Suprapubic skin (tissue), 4 donors: ENCODE measurements at regions not wholly inside any gene's neighbourhood (a gene's known extent, or its start where the extent isn't known, plus 50 kb on each side); places are given as distances from the start of the nearest gene placed in this dataset.

ENCODE experiments used
- DNase-seq, 2 donors: peaks; one replicate each; pipeline ENCODE4 v3.0.0-alpha.2; 2019; ENCODE audit warnings: low spot score in 2 of 2
- H3K27ac ChIP-seq: fragments of 200-600 bp; sonication (generic); one replicate; pipeline ENCODE4 v1.5.1; 2019
- H3K27me3 ChIP-seq: fragments of 200-600 bp; sonication (generic); one replicate; pipeline ENCODE4 v1.5.1; 2019
- H3K36me3 ChIP-seq: fragments of 200-600 bp; sonication (generic); one replicate; pipeline ENCODE4 v1.5.1; 2019
- H3K4me1 ChIP-seq: fragments of 200-600 bp; sonication (generic); one replicate; pipeline ENCODE4 v1.5.1; 2019
- H3K4me3 ChIP-seq: fragments of 200-600 bp; sonication (generic); one replicate; pipeline ENCODE4 v1.5.1; 2019; ENCODE audit warnings: mild to moderate bottlenecking
- H3K9me3 ChIP-seq: fragments of 200-600 bp; sonication (generic); one replicate; pipeline ENCODE4 v1.5.1; 2019
- CTCF ChIP-seq, 2 donors: fragments of 200-600 bp in 1 of 2; fragments of 450-650 bp in 1 of 2; sonication (generic) in 1 of 2; IDR thresholded peaks; one replicate each; pipeline ENCODE4 v1.5.1; 2016 to 2019; ENCODE audit warnings: antibody characterized with exemption in 2 of 2, mild to moderate bottlenecking in 1 of 2, moderate library complexity in 1 of 2
- EP300 ChIP-seq: sonication (generic); formaldehyde crosslinking; IDR thresholded peaks from one replicate; pipeline ENCODE4 v1.6.1; 2017; ENCODE audit warnings: antibody characterized with exemption
- POLR2A ChIP-seq, 2 donors: fragments of 450-650 bp; IDR thresholded peaks; one replicate each; pipeline ENCODE4 v1.6.1; 2017; ENCODE audit warnings: antibody characterized with exemption in 2 of 2, mild to moderate bottlenecking in 2 of 2, moderate library complexity in 2 of 2
- POLR2AphosphoS5 ChIP-seq, 3 donors: sonication (generic); formaldehyde crosslinking; IDR thresholded peaks; one replicate each; pipeline ENCODE4 v1.6.1; 2017; ENCODE audit warnings: antibody characterized with exemption in 3 of 3
- WGBS: methylation state at CpG from one replicate; pipeline ENCODE4 v1.1.5; 2018; 5-methylcytosine and 5-hydroxymethylcytosine counted together

- no peak overlapping the region for H3K4me3 ChIP-seq
Observed at GRCh38 chr10:130767116-130767730, 544.3 kb downstream of the TCERG1L start.

GRCh38 chr10:130769146-130770017 is 542.1 kb downstream of the TCERG1L start:
- 88% methylated on average over 10 of the region's 10 CpGs for WGBS
- TF ChIP-seq POLR2AphosphoS5 (IDR thresholded peaks at IDR 0.05): no peak
- no peak for TF ChIP-seq POLR2A (IDR thresholded peaks at IDR 0.05)
- TF ChIP-seq EP300: no peak
- no peak for TF ChIP-seq CTCF (IDR thresholded peaks at IDR 0.05)
- Histone ChIP-seq H3K27me3 (peaks cover 14% of the 10 kb centered on the region), H3K4me1 (no peaks in the 10 kb centered on the region), H3K4me3 (no peak overlapping the region), H3K36me3 (no peaks in the 10 kb centered on the region), H3K27ac (no peak overlapping the region), H3K9me3 (peaks cover 14% of the 10 kb centered on the region)
- DNase-seq: peak in 1 of 2 donors; percentile 59

More at GRCh38 chr10:130767116-130767730, 544.3 kb downstream of the TCERG1L start:
- WGBS: 85% methylated on average over 13 of the region's 14 CpGs
- Histone ChIP-seq H3K36me3 (no peaks in the 10 kb centered on the region), H3K27ac (no peak overlapping the region), H3K9me3 (peaks cover 14% of the 10 kb centered on the region), H3K4me1 (no peaks in the 10 kb centered on the region), H3K27me3 (peaks cover 9% of the 10 kb centered on the region)
- TF ChIP-seq POLR2AphosphoS5 (IDR thresholded peaks at IDR 0.05) (no peak), POLR2A (IDR thresholded peaks at IDR 0.05) (no peak), EP300 (no peak), CTCF (IDR thresholded peaks at IDR 0.05) (no peak)
- peak; percentile 38 to 74 for DNase-seq

- DNase-seq: no peak
Observed at GRCh38 chr10:130770018-130770630, 541.4 kb downstream of the TCERG1L start.

GRCh38 chr10:130771491-130771946 is 540.0 kb downstream of the TCERG1L start:
- no peaks in the 10 kb centered on the region for H3K36me3 ChIP-seq

More at GRCh38 chr10:130770018-130770630, 541.4 kb downstream of the TCERG1L start:
- Histone ChIP-seq H3K4me1 (no peaks in the 10 kb centered on the region), H3K27me3 (peaks cover 19% of the 10 kb centered on the region), H3K4me3 (no peak overlapping the region), H3K27ac (no peak overlapping the region), H3K36me3 (no peaks in the 10 kb centered on the region), H3K9me3 (peaks cover 14% of the 10 kb centered on the region)
- TF ChIP-seq CTCF (IDR thresholded peaks at IDR 0.05) (no peak), POLR2AphosphoS5 (IDR thresholded peaks at IDR 0.05) (no peak), POLR2A (IDR thresholded peaks at IDR 0.05) (no peak), EP300 (no peak)
- WGBS: 71% methylated on average over 9 of the region's 13 CpGs

GRCh38 chr10:130772056-130772455 is 539.5 kb downstream of the TCERG1L start:
- H3K36me3 ChIP-seq: no peaks in the 10 kb centered on the region
- no peak overlapping the region for H3K27ac ChIP-seq
- H3K4me3 ChIP-seq: no peak overlapping the region
- H3K9me3 ChIP-seq: peaks cover 11% of the 10 kb centered on the region
- DNase-seq: peak in 1 of 2 donors; percentile 3
- TF ChIP-seq EP300 (no peak), POLR2AphosphoS5 (IDR thresholded peaks at IDR 0.05) (no peak), POLR2A (IDR thresholded peaks at IDR 0.05) (no peak), CTCF (IDR thresholded peaks at IDR 0.05) (no peak)
- WGBS: 73% methylated on average over 5 of the region's 5 CpGs
- H3K4me1 ChIP-seq: no peaks in the 10 kb centered on the region
- H3K27me3 ChIP-seq: peaks cover 19% of the 10 kb centered on the region

More at GRCh38 chr10:130771491-130771946, 540.0 kb downstream of the TCERG1L start:
- TF ChIP-seq POLR2A (IDR thresholded peaks at IDR 0.05) (no peak), EP300 (no peak), POLR2AphosphoS5 (IDR thresholded peaks at IDR 0.05) (no peak)
- Histone ChIP-seq H3K9me3 (peaks cover 14% of the 10 kb centered on the region), H3K27ac (no peak overlapping the region), H3K27me3 (peaks cover 19% of the 10 kb centered on the region), H3K4me1 (no peaks in the 10 kb centered on the region), H3K4me3 (no peak overlapping the region)
- WGBS: 64% methylated on average over 11 of the region's 13 CpGs
- DNase-seq: peak in 1 of 2 donors; percentile 21
